ENCODE measurements at regions not wholly inside any gene's neighbourhood (a gene's known extent, or its start where the extent isn't known, plus 50 kb on each side); places are given as distances from the start of the nearest gene placed in this dataset.

GRCh38 chr2:17319090-17319489 is 199.2 kb downstream of the RAD51AP2 start (continued):
- TF ChIP-seq IKZF1 (conservative IDR thresholded peaks at IDR 0.05) (no peak), GATAD2B (conservative IDR thresholded peaks at IDR 0.05; ENCODE audit: low read depth) (no peak), EED (IDR thresholded peaks at IDR 0.05; ENCODE audit: low read depth) (no peak), MYC (IDR thresholded peaks at IDR 0.05; ENCODE audit: insufficient read depth, insufficient read length, insufficient replicate concordance, low read length, severe bottlenecking) (no peak)

GRCh38 chr2:17318013-17318412 is 200.2 kb downstream of the RAD51AP2 start:
- Histone ChIP-seq H4K20me1 (ENCODE audit: control insufficient read depth, insufficient read depth) (no peaks in the 10 kb centered on the region), H3K9ac (ENCODE audit: control insufficient read depth, insufficient read depth, low read length) (no peak overlapping the region), H3K27ac (ENCODE audit: control insufficient read depth, insufficient read depth) (no peak overlapping the region), H3K4me3 (no peak overlapping the region), H3K4me1 (ENCODE audit: control insufficient read depth, insufficient read depth, low read length) (no peaks in the 10 kb centered on the region), H3K9me3 (replicated peaks; ENCODE audit: control insufficient read depth, insufficient read depth, low read length) (no peaks in the 10 kb centered on the region), H3K79me2 (ENCODE audit: control insufficient read depth, insufficient read depth, low read length) (no peaks in the 10 kb centered on the region), H3K4me2 (ENCODE audit: control insufficient read depth, insufficient read depth) (no peak overlapping the region), H2AFZ (ENCODE audit: control insufficient read depth, low read depth, low read length) (no peak overlapping the region), H3K36me3 (ENCODE audit: control insufficient read depth in 2 of 2, insufficient read depth in 2 of 2, low read length in 1 of 2) (no peaks in the 10 kb centered on the region), H3K27me3 (replicated peaks in 1 of 2; ENCODE audit: control insufficient read depth in 2 of 2, insufficient read depth in 2 of 2, low read length in 1 of 2) (no peaks in the 10 kb centered on the region)
- ATAC-seq: no peak
- BruUV-seq (replicated peaks): no TSS peak
- POLR2A ChIA-PET: no interaction called here
- no peak for FAIRE-seq
- DNase-seq (ENCODE audit: low read depth, low spot score): no peak
- RAD21 ChIA-PET (ENCODE audit: unreplicated experiment): no interaction called here
- CTCF ChIA-PET: no interaction called here
- 0% methylated on average over 2 of the region's 2 CpGs for WGBS (ENCODE audit: insufficient coverage, insufficient replicate concordance, low lambda C conversion rate, missing lambda C conversion rate)
- intact Hi-C loops (cut with micrococcal nuclease; ENCODE audit: unreplicated experiment): no loop called here
- TF ChIP-seq KAT2A (conservative IDR thresholded peaks at IDR 0.05; ENCODE audit: control insufficient read depth, low read depth, low read length): no peak
- in situ Hi-C loops (cut with MboI): no loop called here
- SMC1A ChIA-PET (ENCODE audit: uncharacterized antibody, unreplicated experiment): no interaction called here

- H3K27me3 ChIP-seq (replicated peaks in 1 of 2; ENCODE audit: control insufficient read depth in 2 of 2, insufficient read depth in 2 of 2, low read length in 1 of 2): no peaks in the 10 kb centered on the region
- WGBS (ENCODE audit: insufficient coverage, insufficient replicate concordance, low lambda C conversion rate, missing lambda C conversion rate): 5% methylated on average over 5 of the region's 5 CpGs
- H2AFZ ChIP-seq (ENCODE audit: control insufficient read depth, low read depth, low read length): no peak overlapping the region
- H3K4me1 ChIP-seq (ENCODE audit: control insufficient read depth, insufficient read depth, low read length): no peaks in the 10 kb centered on the region
- H3K4me2 ChIP-seq (ENCODE audit: control insufficient read depth, insufficient read depth): no peak overlapping the region
- no peaks in the 10 kb centered on the region for H3K79me2 ChIP-seq (ENCODE audit: control insufficient read depth, insufficient read depth, low read length)
- no peak overlapping the region for H3K4me3 ChIP-seq
- H3K9me3 ChIP-seq (replicated peaks; ENCODE audit: control insufficient read depth, insufficient read depth, low read length): no peaks in the 10 kb centered on the region
- no peak for ATAC-seq
- in situ Hi-C loops (cut with MboI): no loop called here
- ChIA-PET SMC1A (ENCODE audit: uncharacterized antibody, unreplicated experiment) (no interaction called here), POLR2A (no interaction called here), RAD21 (ENCODE audit: unreplicated experiment) (no interaction called here), CTCF (no interaction called here)
- intact Hi-C loops (cut with micrococcal nuclease; ENCODE audit: unreplicated experiment): no loop called here
- H3K36me3 ChIP-seq (ENCODE audit: control insufficient read depth in 2 of 2, insufficient read depth in 2 of 2, low read length in 1 of 2): no peaks in the 10 kb centered on the region
- no peak for FAIRE-seq
- no TSS peak for BruUV-seq (replicated peaks)
- H3K27ac ChIP-seq (ENCODE audit: control insufficient read depth, insufficient read depth): no peak overlapping the region
- no peaks in the 10 kb centered on the region for H4K20me1 ChIP-seq (ENCODE audit: control insufficient read depth, insufficient read depth)
- no peak overlapping the region for H3K9ac ChIP-seq (ENCODE audit: control insufficient read depth, insufficient read depth, low read length)
- no peak for DNase-seq (ENCODE audit: low read depth, low spot score)
- TF ChIP-seq HSF1 (IDR thresholded peaks at IDR 0.05; ENCODE audit: low read depth, low read length) (no peak), RAD21 (IDR thresholded peaks at IDR 0.05; ENCODE audit: insufficient read depth, low read depth, low read length) (no peak), PRDM15 (CRISPR knock-in tag; IDR thresholded peaks at IDR 0.05) (no peak), ZBTB33 (IDR thresholded peaks at IDR 0.05) (no peak)
Observed at GRCh38 chr2:17317439-17317976, 200.7 kb downstream of the RAD51AP2 start.
